ENCODE measurements at regions not wholly inside any gene's neighbourhood (a gene's known extent, or its start where the extent isn't known, plus 50 kb on each side); places are given as distances from the start of the nearest gene placed in this dataset.

DNA sequence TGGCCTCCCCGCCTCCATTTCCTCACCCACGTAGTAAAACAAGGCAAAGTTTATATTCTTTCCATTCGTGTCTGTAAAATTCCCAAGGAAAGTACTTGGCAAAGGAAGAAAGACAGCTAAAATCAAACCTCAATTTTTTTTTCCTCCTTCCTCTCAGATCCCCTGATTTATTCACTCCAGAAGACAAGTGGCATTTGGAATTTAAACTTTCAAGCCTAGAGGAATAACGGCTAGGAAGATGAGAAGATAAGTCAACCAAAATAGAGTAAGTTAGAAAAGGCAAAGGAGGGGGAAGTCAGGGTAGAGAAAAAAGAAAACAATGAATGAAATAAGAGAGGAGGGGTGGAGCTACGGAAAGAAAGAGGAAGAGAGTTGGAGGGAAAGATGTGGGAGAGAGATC is 198.9 kb upstream of the PIK3C3 start:
- TF ChIP-seq, protein P1, sequence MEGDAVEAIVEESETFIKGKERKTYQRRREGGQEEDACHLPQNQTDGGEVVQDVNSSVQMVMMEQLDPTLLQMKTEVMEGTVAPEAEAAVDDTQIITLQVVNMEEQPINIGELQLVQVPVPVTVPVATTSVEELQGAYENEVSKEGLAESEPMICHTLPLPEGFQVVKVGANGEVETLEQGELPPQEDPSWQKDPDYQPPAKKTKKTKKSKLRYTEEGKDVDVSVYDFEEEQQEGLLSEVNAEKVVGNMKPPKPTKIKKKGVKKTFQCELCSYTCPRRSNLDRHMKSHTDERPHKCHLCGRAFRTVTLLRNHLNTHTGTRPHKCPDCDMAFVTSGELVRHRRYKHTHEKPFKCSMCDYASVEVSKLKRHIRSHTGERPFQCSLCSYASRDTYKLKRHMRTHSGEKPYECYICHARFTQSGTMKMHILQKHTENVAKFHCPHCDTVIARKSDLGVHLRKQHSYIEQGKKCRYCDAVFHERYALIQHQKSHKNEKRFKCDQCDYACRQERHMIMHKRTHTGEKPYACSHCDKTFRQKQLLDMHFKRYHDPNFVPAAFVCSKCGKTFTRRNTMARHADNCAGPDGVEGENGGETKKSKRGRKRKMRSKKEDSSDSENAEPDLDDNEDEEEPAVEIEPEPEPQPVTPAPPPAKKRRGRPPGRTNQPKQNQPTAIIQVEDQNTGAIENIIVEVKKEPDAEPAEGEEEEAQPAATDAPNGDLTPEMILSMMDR (IDR thresholded peaks at IDR 0.05) = no peak
- TF ChIP-seq POLR2AphosphoS5 (IDR thresholded peaks at IDR 0.05) = no peak
